ENCODE measurements at regions not wholly inside any gene's neighbourhood (a gene's known extent, or its start where the extent isn't known, plus 50 kb on each side); places are given as distances from the start of the nearest gene placed in this dataset.
A peak's percentile ranks its signal among the peaks of the same experiment; 100 is the strongest.

DNA sequence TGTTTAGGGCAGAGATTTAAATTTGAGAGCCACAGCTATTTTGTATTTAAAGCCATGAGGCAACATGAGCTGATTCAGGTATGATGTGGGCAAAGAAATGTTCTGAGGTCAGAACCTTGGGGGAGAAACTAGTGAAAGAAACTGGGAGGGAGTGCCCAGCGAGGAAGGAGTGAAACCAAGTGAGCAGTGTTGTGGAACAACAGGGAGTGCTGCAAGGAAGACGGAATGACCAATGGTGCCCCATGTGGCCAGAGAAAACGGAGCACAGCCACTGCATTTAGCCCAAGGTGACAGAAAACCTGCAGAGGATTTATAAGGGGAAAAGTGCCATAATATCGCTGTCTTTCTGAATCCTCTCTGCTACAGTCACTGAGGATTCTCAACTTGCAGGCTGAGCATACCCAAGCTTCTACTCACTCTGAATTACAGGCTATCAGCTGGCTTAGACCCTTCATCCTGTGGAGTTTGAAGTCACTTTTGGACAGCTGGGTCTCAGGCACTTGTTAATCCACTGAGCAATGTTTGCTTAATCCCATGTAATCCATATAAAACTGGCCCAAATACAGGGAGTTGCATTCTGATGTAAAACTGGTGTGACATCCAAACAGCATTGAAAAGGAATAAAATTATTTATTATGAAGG, 777.3 kb downstream of the CCSER2 start:
- Histone ChIP-seq H3K4me3 (no peak overlapping the region), H3K27ac (no peak overlapping the region), H3K9me3 (no peaks in the 10 kb centered on the region), H3K36me3 (no peaks in the 10 kb centered on the region), H3K27me3 (no peaks in the 10 kb centered on the region), H3K4me1 (no peaks in the 10 kb centered on the region)
- TF ChIP-seq, protein P1, sequence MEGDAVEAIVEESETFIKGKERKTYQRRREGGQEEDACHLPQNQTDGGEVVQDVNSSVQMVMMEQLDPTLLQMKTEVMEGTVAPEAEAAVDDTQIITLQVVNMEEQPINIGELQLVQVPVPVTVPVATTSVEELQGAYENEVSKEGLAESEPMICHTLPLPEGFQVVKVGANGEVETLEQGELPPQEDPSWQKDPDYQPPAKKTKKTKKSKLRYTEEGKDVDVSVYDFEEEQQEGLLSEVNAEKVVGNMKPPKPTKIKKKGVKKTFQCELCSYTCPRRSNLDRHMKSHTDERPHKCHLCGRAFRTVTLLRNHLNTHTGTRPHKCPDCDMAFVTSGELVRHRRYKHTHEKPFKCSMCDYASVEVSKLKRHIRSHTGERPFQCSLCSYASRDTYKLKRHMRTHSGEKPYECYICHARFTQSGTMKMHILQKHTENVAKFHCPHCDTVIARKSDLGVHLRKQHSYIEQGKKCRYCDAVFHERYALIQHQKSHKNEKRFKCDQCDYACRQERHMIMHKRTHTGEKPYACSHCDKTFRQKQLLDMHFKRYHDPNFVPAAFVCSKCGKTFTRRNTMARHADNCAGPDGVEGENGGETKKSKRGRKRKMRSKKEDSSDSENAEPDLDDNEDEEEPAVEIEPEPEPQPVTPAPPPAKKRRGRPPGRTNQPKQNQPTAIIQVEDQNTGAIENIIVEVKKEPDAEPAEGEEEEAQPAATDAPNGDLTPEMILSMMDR (IDR thresholded peaks at IDR 0.05) = peak in 4 of 9 donors; percentile 5 to 22 (median 8)
- DNase-seq (no peak), ATAC-seq (no peak)
- 55 to 71% methylated on average over 4 of the region's 4 CpGs for WGBS, 2 donors
- intact Hi-C loops (cut with DNase I) = no loop called here

DNA sequence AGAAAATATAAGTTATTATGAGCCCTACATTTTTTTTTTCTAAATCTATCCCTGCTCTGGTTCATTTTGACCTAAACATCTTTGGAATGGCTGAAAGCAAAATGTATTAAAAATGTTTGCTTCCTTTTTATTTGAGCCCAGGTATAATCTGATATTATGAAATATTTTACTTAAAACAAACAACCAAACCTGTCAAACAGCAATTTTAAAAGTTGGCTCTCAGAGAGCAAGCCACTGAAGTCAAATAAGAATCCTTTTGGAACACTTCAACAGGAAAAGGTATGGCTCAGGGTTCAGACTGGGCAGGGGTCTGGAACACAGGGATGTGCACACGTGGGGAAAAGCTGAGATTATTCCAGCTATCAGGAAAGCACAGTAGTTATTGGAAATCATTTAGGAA, 782.9 kb downstream of the CCSER2 start:
- DNase-seq (no peak), ATAC-seq (no peak)
- Histone ChIP-seq H3K27me3 (no peaks in the 10 kb centered on the region), H3K4me1 (no peaks in the 10 kb centered on the region), H3K9me3 (no peaks in the 10 kb centered on the region), H3K36me3 (no peaks in the 10 kb centered on the region), H3K4me3 (no peak overlapping the region), H3K27ac (no peak overlapping the region)
- intact Hi-C loops (cut with DNase I) = no loop called here
- TF ChIP-seq, protein P1 (IDR thresholded peaks at IDR 0.05) = no peak
- 51 to 53% methylated on average over 1 of the region's 1 CpG for WGBS, 2 donors

- TF ChIP-seq, protein P1 (IDR thresholded peaks at IDR 0.05) = no peak
- Histone ChIP-seq H3K4me1 (no peaks in the 10 kb centered on the region), H3K27me3 (peaks cover 0 to 4% (median 0%) of the 10 kb centered on the region in 7 donors), H3K4me3 (no peak overlapping the region), H3K36me3 (no peaks in the 10 kb centered on the region), H3K27ac (no peak overlapping the region), H3K9me3 (no peaks in the 10 kb centered on the region)
- peak; percentile 42 to 96 (median 88) for ATAC-seq
- peak in 1 of 2 donors; percentile 9 for DNase-seq
- intact Hi-C loops (cut with DNase I) = no loop called here
- WGBS, 2 donors = 39 to 42% methylated on average over 3 of the region's 3 CpGs
Observed at GRCh38 chr10:85124603-85125051, 796.2 kb downstream of the CCSER2 start.

- no peaks in the 10 kb centered on the region for H3K36me3 ChIP-seq
- no peaks in the 10 kb centered on the region for H3K9me3 ChIP-seq
- DNase-seq = no peak
- H3K4me1 ChIP-seq = no peaks in the 10 kb centered on the region
- intact Hi-C loops (cut with DNase I) = no loop called here
- H3K27me3 ChIP-seq = no peaks in the 10 kb centered on the region
- WGBS, 2 donors = 74 to 78% methylated on average over 5 of the region's 5 CpGs
- no peak overlapping the region for H3K27ac ChIP-seq
- H3K4me3 ChIP-seq = no peak overlapping the region
- TF ChIP-seq, protein P1 (IDR thresholded peaks at IDR 0.05) = no peak
- no peak for ATAC-seq
Observed at GRCh38 chr10:85137253-85137652, 808.9 kb downstream of the CCSER2 start.
